HEK293 (cell line): ENCODE measurements at regions not wholly inside any gene's neighbourhood (a gene's known extent, or its start where the extent isn't known, plus 50 kb on each side); places are given as distances from the start of the nearest gene placed in this dataset.

ENCODE experiments used
- CTCF ChIA-PET: fragments of 350-600 bp; formaldehyde crosslinking; extraction: SDS; loops from one replicate; lab custom pipeline; 2021; ENCODE audit warnings: antibody characterized with exemption; lab: Yijun Ruan, JAX
- POLR2A ChIA-PET: fragments of 300-600 bp; formaldehyde crosslinking; extraction: SDS; loops from one replicate; lab custom pipeline; 2020; ENCODE audit warnings: antibody characterized with exemption, inconsistent platforms; lab: Yijun Ruan, JAX
- H3K27ac ChIP-seq: fragments of 200-500 bp; sonication (Bioruptor generic); 2 replicates; pipeline ENCODE4 v1.5.1; 2014; ENCODE audit warnings: low read depth, low read length, control low read depth, inconsistent platforms; ENCODE audit errors: extremely low read depth
- H3K36me3 ChIP-seq, 2 experiments: fragments of 200-500 bp in 1 of 2; sonication (Bioruptor generic) in 1 of 2; 1 replicate in 1 of 2; 2 replicates in 1 of 2; pipeline ENCODE4 v1.5.1; 2014 to 2017; ENCODE audit warnings: inconsistent platforms in 2 of 2, low read length in 2 of 2; ENCODE audit not compliant: control insufficient read depth in 2 of 2, insufficient read depth in 1 of 2
- H3K4me1 ChIP-seq: fragments of 200-500 bp; sonication (Bioruptor generic); 2 replicates; pipeline ENCODE4 v1.5.1; 2014; ENCODE audit warnings: mild to moderate bottlenecking, low read length, inconsistent platforms; ENCODE audit not compliant: control insufficient read depth, insufficient read depth
- H3K4me3 ChIP-seq: 2 replicates; pipeline ENCODE4 v1.5.1; 2011; ENCODE audit warnings: low read depth, mild to moderate bottlenecking, control low read depth, low read length, moderate library complexity
- H3K9me3 ChIP-seq: fragments of 200-500 bp; sonication (Bioruptor generic); 2 replicates; pipeline ENCODE4 v1.5.1; 2014; ENCODE audit warnings: low read depth, low read length, inconsistent platforms; ENCODE audit not compliant: control insufficient read depth, insufficient read depth
- EGR2 ChIP-seq: fragments of 450-650 bp; formaldehyde crosslinking; IDR thresholded peaks from 2 replicates; pipeline ENCODE4 v1.5.1; 2016; ENCODE audit warnings: low read depth, missing biosample characterization, missing genetic modification characterization
- FEZF1 ChIP-seq: fragments of 450-650 bp; formaldehyde crosslinking; IDR thresholded peaks from 2 replicates; pipeline ENCODE4 v1.5.1; 2016; ENCODE audit warnings: missing biosample characterization, missing genetic modification characterization
- ZBTB17 ChIP-seq: fragments of 450-650 bp; formaldehyde crosslinking; IDR thresholded peaks from 2 replicates; pipeline ENCODE4 v1.5.1; 2016; ENCODE audit warnings: missing biosample characterization, missing genetic modification characterization
- ZIC2 ChIP-seq: fragments of 450-650 bp; formaldehyde crosslinking; IDR thresholded peaks from 2 replicates; pipeline ENCODE4 v1.5.1; 2016; ENCODE audit warnings: missing biosample characterization, missing genetic modification characterization
- ZNF132 ChIP-seq: fragments of 450-650 bp; formaldehyde crosslinking; IDR thresholded peaks from 2 replicates; pipeline ENCODE4 v1.5.1; 2017; ENCODE audit warnings: missing biosample characterization, missing genetic modification characterization, borderline replicate concordance
- ZNF146 ChIP-seq: fragments of 450-650 bp; formaldehyde crosslinking; IDR thresholded peaks from 2 replicates; pipeline ENCODE4 v1.5.1; 2016; ENCODE audit warnings: missing biosample characterization, missing genetic modification characterization
- ZNF169 ChIP-seq: fragments of 450-650 bp; formaldehyde crosslinking; IDR thresholded peaks from 2 replicates; pipeline ENCODE4 v1.5.1; 2016; ENCODE audit warnings: missing biosample characterization, missing genetic modification characterization
- ZNF223 ChIP-seq: fragments of 450-650 bp; formaldehyde crosslinking; IDR thresholded peaks from 2 replicates; pipeline ENCODE4 v1.5.1; 2016; ENCODE audit warnings: missing biosample characterization, missing genetic modification characterization
- ZNF626 ChIP-seq: fragments of 450-650 bp; sonication (Bioruptor Pico); formaldehyde crosslinking; IDR thresholded peaks from 2 replicates; pipeline ENCODE4 v1.5.1; 2018; ENCODE audit warnings: missing biosample characterization, missing genetic modification characterization, inconsistent platforms
- ZNF837 ChIP-seq: fragments of 450-650 bp; formaldehyde crosslinking; IDR thresholded peaks from 2 replicates; pipeline ENCODE4 v1.5.1; 2016; ENCODE audit warnings: missing biosample characterization, missing genetic modification characterization
- TF ChIP-seq, protein P1 (sequence below): fragments of 450-650 bp; formaldehyde crosslinking; IDR thresholded peaks from 2 replicates; pipeline ENCODE4; 2016; ENCODE audit warnings: missing biosample characterization, missing genetic modification characterization
- TF ChIP-seq, protein P2 (sequence below): fragments of 450-650 bp; formaldehyde crosslinking; conservative IDR thresholded peaks from 2 replicates; pipeline ENCODE4 v1.5.1; 2016; ENCODE audit warnings: low read depth, missing biosample characterization, missing genetic modification characterization
- TF ChIP-seq, protein P3 (sequence below): fragments of 450-650 bp; formaldehyde crosslinking; IDR thresholded peaks from 2 replicates; pipeline ENCODE4 v1.5.1; 2016; ENCODE audit warnings: missing biosample characterization, missing genetic modification characterization
- TF ChIP-seq, protein P4 (sequence below): fragments of 450-650 bp; formaldehyde crosslinking; IDR thresholded peaks from 2 replicates; pipeline ENCODE4 v1.5.1; 2016; ENCODE audit warnings: missing biosample characterization, missing genetic modification characterization
- TF ChIP-seq, protein P5 (sequence below): fragments of 450-650 bp; formaldehyde crosslinking; IDR thresholded peaks from 2 replicates; pipeline ENCODE4 v1.5.1; 2016; ENCODE audit warnings: missing biosample characterization, missing genetic modification characterization

DNA sequence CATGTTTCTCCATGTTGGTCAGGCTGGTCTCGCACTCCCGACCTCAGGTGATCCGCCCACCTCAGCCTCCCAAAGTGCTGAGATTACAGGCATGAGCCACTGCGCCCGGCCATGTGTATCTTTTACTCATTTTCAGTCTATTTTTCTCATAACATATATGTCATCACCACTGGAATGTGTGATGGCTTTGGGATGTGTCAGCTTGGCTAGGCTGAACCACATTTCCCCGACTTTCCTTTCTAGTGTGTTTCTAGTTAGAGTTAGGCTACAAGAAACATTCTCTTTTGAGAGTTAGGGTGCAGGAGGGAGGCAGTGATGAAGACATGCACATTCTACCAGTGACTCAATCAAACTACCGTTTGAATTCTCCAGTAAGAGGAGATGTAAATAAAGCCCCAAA, 444.9 kb upstream of the THBS1 start:
- TF ChIP-seq ZNF837 (no peak), ZNF223 (no peak), FEZF1 (tag by site-specific recombination) (no peak), ZNF146 (no peak), ZNF169 (no peak)
- TF ChIP-seq, protein P1, sequence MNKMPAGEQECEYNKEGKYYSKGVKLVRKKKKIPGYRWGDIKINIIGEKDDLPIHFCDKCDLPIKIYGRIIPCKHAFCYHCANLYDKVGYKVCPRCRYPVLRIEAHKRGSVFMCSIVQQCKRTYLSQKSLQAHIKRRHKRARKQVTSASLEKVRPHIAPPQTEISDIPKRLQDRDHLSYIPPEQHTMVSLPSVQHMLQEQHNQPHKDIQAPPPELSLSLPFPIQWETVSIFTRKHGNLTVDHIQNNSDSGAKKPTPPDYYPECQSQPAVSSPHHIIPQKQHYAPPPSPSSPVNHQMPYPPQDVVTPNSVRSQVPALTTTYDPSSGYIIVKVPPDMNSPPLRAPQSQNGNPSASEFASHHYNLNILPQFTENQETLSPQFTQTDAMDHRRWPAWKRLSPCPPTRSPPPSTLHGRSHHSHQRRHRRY, result no peak
- TF ChIP-seq, protein P2, sequence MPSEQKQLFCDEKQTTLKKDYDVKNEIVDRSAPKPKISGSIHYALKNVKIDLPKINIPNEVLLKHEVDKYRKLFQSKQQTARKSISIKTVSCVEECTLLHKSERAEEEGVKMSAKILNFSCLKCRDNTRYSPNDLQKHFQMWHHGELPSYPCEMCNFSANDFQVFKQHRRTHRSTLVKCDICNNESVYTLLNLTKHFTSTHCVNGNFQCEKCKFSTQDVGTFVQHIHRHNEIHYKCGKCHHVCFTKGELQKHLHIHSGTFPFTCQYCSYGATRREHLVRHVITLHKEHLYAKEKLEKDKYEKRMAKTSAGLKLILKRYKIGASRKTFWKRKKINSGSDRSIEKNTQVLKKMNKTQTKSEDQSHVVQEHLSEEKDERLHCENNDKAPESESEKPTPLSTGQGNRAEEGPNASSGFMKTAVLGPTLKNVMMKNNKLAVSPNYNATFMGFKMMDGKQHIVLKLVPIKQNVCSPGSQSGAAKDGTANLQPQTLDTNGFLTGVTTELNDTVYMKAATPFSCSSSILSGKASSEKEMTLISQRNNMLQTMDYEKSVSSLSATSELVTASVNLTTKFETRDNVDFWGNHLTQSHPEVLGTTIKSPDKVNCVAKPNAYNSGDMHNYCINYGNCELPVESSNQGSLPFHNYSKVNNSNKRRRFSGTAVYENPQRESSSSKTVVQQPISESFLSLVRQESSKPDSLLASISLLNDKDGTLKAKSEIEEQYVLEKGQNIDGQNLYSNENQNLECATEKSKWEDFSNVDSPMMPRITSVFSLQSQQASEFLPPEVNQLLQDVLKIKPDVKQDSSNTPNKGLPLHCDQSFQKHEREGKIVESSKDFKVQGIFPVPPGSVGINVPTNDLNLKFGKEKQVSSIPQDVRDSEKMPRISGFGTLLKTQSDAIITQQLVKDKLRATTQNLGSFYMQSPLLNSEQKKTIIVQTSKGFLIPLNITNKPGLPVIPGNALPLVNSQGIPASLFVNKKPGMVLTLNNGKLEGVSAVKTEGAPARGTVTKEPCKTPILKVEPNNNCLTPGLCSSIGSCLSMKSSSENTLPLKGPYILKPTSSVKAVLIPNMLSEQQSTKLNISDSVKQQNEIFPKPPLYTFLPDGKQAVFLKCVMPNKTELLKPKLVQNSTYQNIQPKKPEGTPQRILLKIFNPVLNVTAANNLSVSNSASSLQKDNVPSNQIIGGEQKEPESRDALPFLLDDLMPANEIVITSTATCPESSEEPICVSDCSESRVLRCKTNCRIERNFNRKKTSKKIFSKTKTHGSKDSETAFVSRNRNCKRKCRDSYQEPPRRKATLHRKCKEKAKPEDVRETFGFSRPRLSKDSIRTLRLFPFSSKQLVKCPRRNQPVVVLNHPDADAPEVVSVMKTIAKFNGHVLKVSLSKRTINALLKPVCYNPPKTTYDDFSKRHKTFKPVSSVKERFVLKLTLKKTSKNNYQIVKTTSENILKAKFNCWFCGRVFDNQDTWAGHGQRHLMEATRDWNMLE, result no peak
- Histone ChIP-seq H3K36me3 (no peaks in the 10 kb centered on the region), H3K9me3 (no peaks in the 10 kb centered on the region), H3K27ac (no peak overlapping the region), H3K4me1 (no peaks in the 10 kb centered on the region), H3K4me3 (no peak overlapping the region)
- POLR2A ChIA-PET, result no interaction called here
- CTCF ChIA-PET, result no interaction called here

DNA sequence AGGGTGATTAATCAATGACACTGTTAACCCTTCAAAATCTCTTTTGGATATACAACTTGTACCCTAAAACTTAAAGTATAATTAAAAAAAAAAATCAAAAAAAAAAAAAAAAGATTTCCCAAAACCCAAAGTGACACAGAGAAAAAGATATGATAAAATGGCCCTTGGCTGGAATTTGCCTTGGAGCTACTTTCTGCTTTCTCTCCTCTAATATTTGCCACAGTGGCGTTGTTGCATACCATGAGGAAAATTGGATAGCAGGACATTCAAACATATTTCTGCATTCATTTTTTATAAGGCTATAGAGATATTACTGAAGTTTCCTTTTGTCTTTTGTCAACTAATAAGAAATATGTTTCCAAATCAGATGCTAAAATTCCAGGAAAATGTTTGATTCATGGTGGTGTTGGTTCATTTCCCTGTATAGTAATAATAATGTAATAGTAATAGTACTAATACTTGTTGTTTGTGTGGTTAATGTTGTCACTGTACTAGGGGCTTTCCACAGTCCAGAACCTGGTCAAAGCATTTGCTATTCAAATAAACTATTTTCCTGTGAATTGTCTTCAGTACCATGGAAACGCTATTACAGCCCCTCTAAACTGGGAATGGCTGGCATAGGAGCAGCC, 441.3 kb upstream of the THBS1 start:
- no peak overlapping the region for H3K27ac ChIP-seq
- H3K9me3 ChIP-seq, result no peaks in the 10 kb centered on the region
- H3K4me1 ChIP-seq, result no peaks in the 10 kb centered on the region
- TF ChIP-seq, protein P3, sequence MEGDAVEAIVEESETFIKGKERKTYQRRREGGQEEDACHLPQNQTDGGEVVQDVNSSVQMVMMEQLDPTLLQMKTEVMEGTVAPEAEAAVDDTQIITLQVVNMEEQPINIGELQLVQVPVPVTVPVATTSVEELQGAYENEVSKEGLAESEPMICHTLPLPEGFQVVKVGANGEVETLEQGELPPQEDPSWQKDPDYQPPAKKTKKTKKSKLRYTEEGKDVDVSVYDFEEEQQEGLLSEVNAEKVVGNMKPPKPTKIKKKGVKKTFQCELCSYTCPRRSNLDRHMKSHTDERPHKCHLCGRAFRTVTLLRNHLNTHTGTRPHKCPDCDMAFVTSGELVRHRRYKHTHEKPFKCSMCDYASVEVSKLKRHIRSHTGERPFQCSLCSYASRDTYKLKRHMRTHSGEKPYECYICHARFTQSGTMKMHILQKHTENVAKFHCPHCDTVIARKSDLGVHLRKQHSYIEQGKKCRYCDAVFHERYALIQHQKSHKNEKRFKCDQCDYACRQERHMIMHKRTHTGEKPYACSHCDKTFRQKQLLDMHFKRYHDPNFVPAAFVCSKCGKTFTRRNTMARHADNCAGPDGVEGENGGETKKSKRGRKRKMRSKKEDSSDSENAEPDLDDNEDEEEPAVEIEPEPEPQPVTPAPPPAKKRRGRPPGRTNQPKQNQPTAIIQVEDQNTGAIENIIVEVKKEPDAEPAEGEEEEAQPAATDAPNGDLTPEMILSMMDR (tag by site-specific recombination), result no peak
- no peak for TF ChIP-seq ZNF626 (tag by site-specific recombination)
- TF ChIP-seq, protein P4, sequence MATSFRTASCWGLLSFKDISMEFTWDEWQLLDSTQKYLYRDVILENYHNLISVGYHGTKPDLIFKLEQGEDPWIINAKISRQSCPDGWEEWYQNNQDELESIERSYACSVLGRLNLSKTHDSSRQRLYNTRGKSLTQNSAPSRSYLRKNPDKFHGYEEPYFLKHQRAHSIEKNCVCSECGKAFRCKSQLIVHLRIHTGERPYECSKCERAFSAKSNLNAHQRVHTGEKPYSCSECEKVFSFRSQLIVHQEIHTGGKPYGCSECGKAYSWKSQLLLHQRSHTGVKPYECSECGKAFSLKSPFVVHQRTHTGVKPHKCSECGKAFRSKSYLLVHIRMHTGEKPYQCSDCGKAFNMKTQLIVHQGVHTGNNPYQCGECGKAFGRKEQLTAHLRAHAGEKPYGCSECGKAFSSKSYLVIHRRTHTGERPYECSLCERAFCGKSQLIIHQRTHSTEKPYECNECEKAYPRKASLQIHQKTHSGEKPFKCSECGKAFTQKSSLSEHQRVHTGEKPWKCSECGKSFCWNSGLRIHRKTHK (tag by site-specific recombination), result no peak
- ChIA-PET POLR2A (no interaction called here), CTCF (no interaction called here)
- no peaks in the 10 kb centered on the region for H3K36me3 ChIP-seq
- no peak overlapping the region for H3K4me3 ChIP-seq

DNA sequence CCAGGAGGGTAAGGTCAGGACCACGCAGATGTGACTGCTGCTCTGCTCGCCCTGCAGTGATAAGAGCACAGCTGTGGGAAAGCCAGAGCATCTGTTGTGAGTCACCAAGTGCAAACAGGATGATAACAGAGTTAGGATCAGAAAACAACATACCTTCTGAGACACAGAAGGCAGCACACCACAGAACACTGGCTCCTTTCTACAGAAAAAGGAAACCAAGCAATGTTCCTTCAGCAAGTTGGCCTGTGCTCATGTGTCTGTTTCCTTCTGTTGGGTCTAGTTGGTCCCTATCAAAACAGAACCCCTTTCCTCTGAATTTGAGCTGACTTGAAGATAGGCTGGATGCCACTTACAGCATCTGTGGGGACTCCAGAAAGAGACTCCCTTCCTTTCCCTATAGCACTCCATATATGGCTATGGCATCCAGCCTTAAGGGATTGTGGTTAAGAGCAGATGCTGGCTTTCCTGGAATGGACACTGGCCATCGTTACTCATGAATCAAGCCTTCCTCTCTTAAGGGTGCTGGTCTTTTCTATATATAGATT, 440.7 kb upstream of the THBS1 start:
- Histone ChIP-seq H3K9me3 (no peaks in the 10 kb centered on the region), H3K27ac (no peak overlapping the region), H3K4me1 (no peaks in the 10 kb centered on the region), H3K4me3 (no peak overlapping the region), H3K36me3 (no peaks in the 10 kb centered on the region)
- CTCF ChIA-PET, result no interaction called here
- POLR2A ChIA-PET, result no interaction called here
- no peak for TF ChIP-seq EGR2 (tag by site-specific recombination)
- no peak for TF ChIP-seq ZNF132 (tag by site-specific recombination)
- TF ChIP-seq, protein P5, sequence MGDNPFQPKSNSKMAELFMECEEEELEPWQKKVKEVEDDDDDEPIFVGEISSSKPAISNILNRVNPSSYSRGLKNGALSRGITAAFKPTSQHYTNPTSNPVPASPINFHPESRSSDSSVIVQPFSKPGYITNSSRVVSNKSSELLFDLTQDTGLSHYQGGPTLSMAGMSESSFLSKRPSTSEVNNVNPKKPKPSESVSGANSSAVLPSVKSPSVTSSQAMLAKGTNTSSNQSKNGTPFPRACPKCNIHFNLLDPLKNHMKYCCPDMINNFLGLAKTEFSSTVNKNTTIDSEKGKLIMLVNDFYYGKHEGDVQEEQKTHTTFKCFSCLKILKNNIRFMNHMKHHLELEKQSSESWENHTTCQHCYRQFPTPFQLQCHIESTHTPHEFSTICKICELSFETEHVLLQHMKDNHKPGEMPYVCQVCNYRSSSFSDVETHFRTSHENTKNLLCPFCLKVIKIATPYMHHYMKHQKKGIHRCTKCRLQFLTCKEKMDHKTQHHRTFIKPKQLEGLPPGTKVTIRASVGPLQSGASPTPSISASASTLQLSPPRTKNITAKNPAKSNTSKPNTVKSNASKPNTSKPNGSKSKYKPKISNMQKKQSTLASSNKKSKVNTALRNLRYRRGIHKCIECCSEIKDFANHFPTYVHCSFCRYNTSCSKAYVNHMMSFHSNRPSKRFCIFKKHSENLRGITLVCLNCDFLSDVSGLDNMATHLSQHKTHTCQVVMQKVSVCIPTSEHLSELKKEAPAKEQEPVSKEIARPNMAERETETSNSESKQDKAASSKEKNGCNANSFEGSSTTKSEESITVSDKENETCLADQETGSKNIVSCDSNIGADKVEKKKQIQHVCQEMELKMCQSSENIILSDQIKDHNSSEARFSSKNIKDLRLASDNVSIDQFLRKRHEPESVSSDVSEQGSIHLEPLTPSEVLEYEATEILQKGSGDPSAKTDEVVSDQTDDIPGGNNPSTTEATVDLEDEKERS (tag by site-specific recombination), result no peak
- 0 out of 2 replicates have a peak, but pooled peaks have one; percentile 20 for TF ChIP-seq ZBTB17
- TF ChIP-seq ZIC2 (tag by site-specific recombination), result no peak
